ENCODE measurements at regions not wholly inside any gene's neighbourhood (a gene's known extent, or its start where the extent isn't known, plus 50 kb on each side); places are given as distances from the start of the nearest gene placed in this dataset.

GRCh38 chr14:94922595-94923239, 152.8 kb upstream of the GSC start:
- no peak for DNase-seq

- DNase-seq = peak; percentile 17
Measured at GRCh38 chr14:94921882-94922585, 152.1 kb upstream of the GSC start.

- no peak for DNase-seq
Measured at GRCh38 chr14:94921456-94921855, 151.5 kb upstream of the GSC start.

- no peak for DNase-seq
Measured at GRCh38 chr14:94919896-94920295, 150.0 kb upstream of the GSC start.

- no peak for DNase-seq
Measured at GRCh38 chr14:94918896-94919295, 149.0 kb upstream of the GSC start.

GRCh38 chr14:94917041-94917600, 147.2 kb upstream of the GSC start:
- DNase-seq = no peak

- DNase-seq = no peak
Measured at GRCh38 chr14:94914191-94914590, 144.3 kb upstream of the GSC start.

- no peak for DNase-seq
Measured at GRCh38 chr14:94907626-94908261, 137.8 kb upstream of the GSC start.

- no peak for DNase-seq
Measured at GRCh38 chr14:94906991-94907587, 137.2 kb upstream of the GSC start.

- DNase-seq = no peak
Measured at GRCh38 chr14:94906577-94906976, 136.7 kb upstream of the GSC start.

GRCh38 chr14:94904636-94905035, 134.7 kb upstream of the GSC start:
- peak; percentile 84 for DNase-seq

GRCh38 chr14:94903883-94904282, 134.0 kb upstream of the GSC start:
- no peak for DNase-seq

- no peak for DNase-seq
Measured at GRCh38 chr14:94903338-94903737, 133.4 kb upstream of the GSC start.

GRCh38 chr14:94897561-94897960, 127.6 kb upstream of the GSC start:
- no peak for DNase-seq

- DNase-seq = peak; percentile 79
Measured at GRCh38 chr14:94897082-94897481, 127.2 kb upstream of the GSC start.

- no peak for DNase-seq
Measured at GRCh38 chr14:94893411-94894160, 123.7 kb upstream of the GSC start.

- no peak for DNase-seq
Measured at GRCh38 chr14:94890785-94891184, 120.9 kb upstream of the GSC start.

GRCh38 chr14:94889520-94890312, 119.8 kb upstream of the GSC start:
- DNase-seq = no peak

GRCh38 chr14:94888121-94888520, 118.2 kb upstream of the GSC start:
- DNase-seq = no peak

GRCh38 chr14:94887591-94887990, 117.7 kb upstream of the GSC start:
- DNase-seq = no peak

- DNase-seq = no peak
Measured at GRCh38 chr14:94886931-94887330, 117.0 kb upstream of the GSC start.
